ENCODE measurements at regions not wholly inside any gene's neighbourhood (a gene's known extent, or its start where the extent isn't known, plus 50 kb on each side); places are given as distances from the start of the nearest gene placed in this dataset.

DNA sequence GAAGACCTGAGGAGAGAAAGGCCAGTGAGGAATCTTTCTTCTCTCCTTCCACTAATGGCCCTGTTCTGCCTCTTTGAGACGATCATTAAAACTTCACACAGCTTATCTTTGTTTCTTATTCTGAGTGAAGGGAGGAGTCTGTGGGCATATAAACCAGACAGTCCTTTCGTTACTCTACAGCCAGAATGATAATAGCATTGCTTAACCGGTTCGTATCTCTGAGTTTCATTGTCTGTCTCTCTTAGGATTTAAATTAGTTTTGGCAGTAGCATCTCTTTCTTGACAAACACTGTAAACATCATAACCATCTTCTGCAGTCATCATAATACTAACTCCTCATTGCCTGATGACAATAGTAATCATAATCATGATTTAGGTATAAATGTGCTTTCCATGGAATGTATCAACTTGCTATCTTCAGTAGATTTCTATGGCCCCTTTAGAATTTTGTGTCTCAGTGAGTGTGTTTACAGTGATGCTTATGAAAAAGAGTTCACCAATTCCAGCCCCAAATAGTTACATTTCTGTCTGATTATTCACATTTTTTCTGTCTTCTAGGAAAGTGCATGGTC is 618.8 kb upstream of the KLF4 start:
- no peak overlapping the region for H2BK120ac ChIP-seq (ENCODE audit: low read depth, low read length)
- no peak overlapping the region for H3K4ac ChIP-seq (ENCODE audit: low read depth in 1 of 2, low read length in 2 of 2)
- H3K4me2 ChIP-seq (ENCODE audit: low read length, poor library complexity, severe bottlenecking) = no peak overlapping the region
- H3K9ac ChIP-seq (ENCODE audit: low read length) = no peak overlapping the region
- H2AFZ ChIP-seq (ENCODE audit: low read depth, low read length) = no peak overlapping the region
- H3K4me1 ChIP-seq (ENCODE audit: control insufficient read depth, insufficient read depth, low read depth, low read length) = no peaks in the 10 kb centered on the region
- no peaks in the 10 kb centered on the region for H3K27me3 ChIP-seq (ENCODE audit: control insufficient read depth in 1 of 2, insufficient read depth in 1 of 2, low read length in 2 of 2)
- no peaks in the 10 kb centered on the region for H3K79me1 ChIP-seq (replicated peaks; ENCODE audit: low read length, poor library complexity, severe bottlenecking)
- no peak overlapping the region for H4K8ac ChIP-seq (ENCODE audit: low read length)
- no peak overlapping the region for H2BK15ac ChIP-seq (ENCODE audit: low read depth, poor library complexity, severe bottlenecking)
- no peak overlapping the region for H3K14ac ChIP-seq (ENCODE audit: low read length in 2 of 2)
- H4K91ac ChIP-seq (ENCODE audit: low read length) = no peak overlapping the region
- H3K18ac ChIP-seq (ENCODE audit: low read depth in 1 of 2, low read length in 2 of 2) = no peak overlapping the region
- no peak overlapping the region for H2BK12ac ChIP-seq (ENCODE audit: low read length in 2 of 2)
- H2AK5ac ChIP-seq (ENCODE audit: low read length, severe bottlenecking) = no peak overlapping the region
- no peaks in the 10 kb centered on the region for H3K36me3 ChIP-seq (ENCODE audit: control insufficient read depth in 1 of 2, insufficient read depth in 2 of 2, low read depth in 1 of 2, low read length in 2 of 2)
- 36% methylated on average over 3 of the region's 4 CpGs for WGBS
- no peak overlapping the region for H3K23ac ChIP-seq (ENCODE audit: low read length in 2 of 2)
- H3K27ac ChIP-seq (ENCODE audit: low read length, poor library complexity, severe bottlenecking) = no peak overlapping the region
- no peak overlapping the region for H3K4me3 ChIP-seq (ENCODE audit: insufficient read depth in 1 of 2, low read depth in 1 of 2, low read length in 2 of 2)
- no peaks in the 10 kb centered on the region for H3K9me3 ChIP-seq (ENCODE audit: control insufficient read depth, low read length)
- peak; percentile 40 for DNase-seq
- no peak overlapping the region for H2BK5ac ChIP-seq (ENCODE audit: low read depth, low read length, poor library complexity, severe bottlenecking)

DNA sequence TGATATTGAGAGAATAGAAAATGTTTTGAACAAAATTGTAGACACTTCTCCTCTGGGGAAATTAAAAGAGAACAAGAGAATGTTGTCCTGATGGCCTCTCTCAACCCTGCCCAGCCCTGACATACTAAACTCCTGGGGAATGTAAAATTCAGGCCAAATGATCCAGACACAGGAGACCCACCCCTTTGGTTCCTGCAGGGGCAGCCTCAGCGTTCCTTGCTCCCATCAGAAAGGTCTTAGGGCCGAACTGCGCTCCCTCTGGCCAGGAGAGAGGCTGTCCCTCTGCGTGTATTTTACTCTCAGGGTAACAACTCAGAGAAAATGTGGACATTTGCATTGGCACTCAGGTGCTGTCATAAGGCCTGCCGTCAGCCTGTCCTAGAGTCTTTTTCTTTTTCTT is 616.3 kb upstream of the KLF4 start:
- Histone ChIP-seq H2AK5ac (ENCODE audit: low read length, severe bottlenecking) (no peak overlapping the region), H3K4ac (ENCODE audit: low read depth in 1 of 2, low read length in 2 of 2) (no peak overlapping the region), H3K4me1 (ENCODE audit: control insufficient read depth, insufficient read depth, low read depth, low read length) (no peaks in the 10 kb centered on the region), H3K79me1 (replicated peaks; ENCODE audit: low read length, poor library complexity, severe bottlenecking) (no peaks in the 10 kb centered on the region), H3K36me3 (ENCODE audit: control insufficient read depth in 1 of 2, insufficient read depth in 2 of 2, low read depth in 1 of 2, low read length in 2 of 2) (no peaks in the 10 kb centered on the region), H3K9me3 (ENCODE audit: control insufficient read depth, low read length) (no peaks in the 10 kb centered on the region), H3K4me3 (ENCODE audit: insufficient read depth in 1 of 2, low read depth in 1 of 2, low read length in 2 of 2) (no peak overlapping the region), H3K18ac (ENCODE audit: low read depth in 1 of 2, low read length in 2 of 2) (peak overlapping the region in 1 of 2 experiments; percentile 34), H4K8ac (ENCODE audit: low read length) (no peak overlapping the region), H4K91ac (ENCODE audit: low read length) (no peak overlapping the region), H3K23ac (ENCODE audit: low read length in 2 of 2) (no peak overlapping the region), H3K14ac (ENCODE audit: low read length in 2 of 2) (no peak overlapping the region), H3K27ac (ENCODE audit: low read length, poor library complexity, severe bottlenecking) (no peak overlapping the region), H3K9ac (ENCODE audit: low read length) (no peak overlapping the region), H2BK5ac (ENCODE audit: low read depth, low read length, poor library complexity, severe bottlenecking) (no peak overlapping the region), H3K27me3 (ENCODE audit: control insufficient read depth in 1 of 2, insufficient read depth in 1 of 2, low read length in 2 of 2) (no peaks in the 10 kb centered on the region), H3K4me2 (ENCODE audit: low read length, poor library complexity, severe bottlenecking) (no peak overlapping the region), H2BK15ac (ENCODE audit: low read depth, poor library complexity, severe bottlenecking) (no peak overlapping the region), H2BK120ac (ENCODE audit: low read depth, low read length) (no peak overlapping the region), H2AFZ (ENCODE audit: low read depth, low read length) (no peak overlapping the region), H2BK12ac (ENCODE audit: low read length in 2 of 2) (no peak overlapping the region)
- no peak for DNase-seq
- 37% methylated on average over 5 of the region's 5 CpGs for WGBS

DNA sequence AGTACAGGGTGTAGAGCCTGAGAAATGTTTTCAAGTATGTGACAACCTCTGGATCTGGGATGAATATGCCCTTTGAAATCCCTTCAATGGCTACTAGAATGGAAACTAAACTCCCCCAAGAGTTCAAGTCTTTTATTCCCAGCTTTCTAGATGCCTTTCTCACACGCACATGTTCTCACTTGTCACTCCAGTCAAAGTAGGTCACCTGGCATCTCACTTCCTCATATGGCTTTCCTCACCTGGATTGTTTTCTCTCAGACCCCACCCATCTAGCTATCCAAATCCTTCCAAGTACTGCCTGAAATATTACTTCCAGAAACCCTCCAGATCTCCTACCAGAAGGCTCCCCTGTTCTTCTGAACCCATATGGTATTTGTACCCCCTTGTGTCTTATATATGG is 615.4 kb upstream of the KLF4 start:
- no peaks in the 10 kb centered on the region for H3K9me3 ChIP-seq (ENCODE audit: control insufficient read depth, low read length)
- no peak overlapping the region for H3K4me2 ChIP-seq (ENCODE audit: low read length, poor library complexity, severe bottlenecking)
- no peak overlapping the region for H2AK5ac ChIP-seq (ENCODE audit: low read length, severe bottlenecking)
- H3K4me3 ChIP-seq (ENCODE audit: insufficient read depth in 1 of 2, low read depth in 1 of 2, low read length in 2 of 2) = no peak overlapping the region
- no peak overlapping the region for H3K18ac ChIP-seq (ENCODE audit: low read depth in 1 of 2, low read length in 2 of 2)
- DNase-seq = no peak
- H4K91ac ChIP-seq (ENCODE audit: low read length) = no peak overlapping the region
- no peak overlapping the region for H2AFZ ChIP-seq (ENCODE audit: low read depth, low read length)
- no peak overlapping the region for H3K23ac ChIP-seq (ENCODE audit: low read length in 2 of 2)
- H3K27ac ChIP-seq (ENCODE audit: low read length, poor library complexity, severe bottlenecking) = no peak overlapping the region
- WGBS = 95% methylated on average over 1 of the region's 1 CpG
- H3K9ac ChIP-seq (ENCODE audit: low read length) = no peak overlapping the region
- H3K4me1 ChIP-seq (ENCODE audit: control insufficient read depth, insufficient read depth, low read depth, low read length) = no peaks in the 10 kb centered on the region
- H3K36me3 ChIP-seq (ENCODE audit: control insufficient read depth in 1 of 2, insufficient read depth in 2 of 2, low read depth in 1 of 2, low read length in 2 of 2) = no peaks in the 10 kb centered on the region
- no peaks in the 10 kb centered on the region for H3K27me3 ChIP-seq (ENCODE audit: control insufficient read depth in 1 of 2, insufficient read depth in 1 of 2, low read length in 2 of 2)
- H2BK5ac ChIP-seq (ENCODE audit: low read depth, low read length, poor library complexity, severe bottlenecking) = no peak overlapping the region
- no peaks in the 10 kb centered on the region for H3K79me1 ChIP-seq (replicated peaks; ENCODE audit: low read length, poor library complexity, severe bottlenecking)
- H3K4ac ChIP-seq (ENCODE audit: low read depth in 1 of 2, low read length in 2 of 2) = no peak overlapping the region
- H3K14ac ChIP-seq (ENCODE audit: low read length in 2 of 2) = no peak overlapping the region
- no peak overlapping the region for H2BK12ac ChIP-seq (ENCODE audit: low read length in 2 of 2)
- H2BK15ac ChIP-seq (ENCODE audit: low read depth, poor library complexity, severe bottlenecking) = no peak overlapping the region
- H2BK120ac ChIP-seq (ENCODE audit: low read depth, low read length) = no peak overlapping the region
- H4K8ac ChIP-seq (ENCODE audit: low read length) = no peak overlapping the region

DNA sequence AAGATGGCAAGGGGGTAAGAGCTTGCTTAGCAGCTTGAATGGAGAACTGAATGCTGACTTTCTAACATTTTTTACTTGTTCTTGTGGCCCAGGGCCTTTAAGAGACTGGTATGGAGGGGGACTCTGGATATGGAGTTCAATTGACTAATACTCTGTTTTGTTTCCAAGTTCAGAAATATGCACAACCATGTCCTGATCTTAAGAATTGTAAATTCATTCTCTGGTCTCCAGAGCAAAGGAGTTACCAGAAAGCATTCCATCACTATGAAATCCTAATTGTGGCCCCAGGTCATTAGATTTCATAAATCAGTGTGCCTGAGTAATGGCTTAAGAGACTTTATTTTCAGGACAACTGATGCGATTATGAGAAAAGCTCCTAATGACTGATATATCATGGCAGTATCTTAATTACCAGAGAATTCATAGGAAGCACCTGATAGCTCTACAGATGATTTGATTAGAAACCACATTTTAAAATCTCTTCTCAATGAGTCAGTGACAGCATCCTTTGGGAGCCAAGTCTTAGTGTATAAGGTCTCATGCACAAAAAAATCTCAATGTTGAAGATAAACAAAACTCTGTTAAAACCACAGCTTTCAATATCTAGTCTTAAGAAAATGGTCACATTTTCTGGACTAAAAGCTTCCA is 613.6 kb upstream of the KLF4 start:
- H4K8ac ChIP-seq (ENCODE audit: low read length) = no peak overlapping the region
- WGBS = 57% methylated on average over 1 of the region's 1 CpG

More for the DNA sequence above, 613.6 kb upstream of the KLF4 start:
- Histone ChIP-seq H3K36me3 (ENCODE audit: control insufficient read depth in 1 of 2, insufficient read depth in 2 of 2, low read depth in 1 of 2, low read length in 2 of 2) (no peaks in the 10 kb centered on the region), H3K4me1 (ENCODE audit: control insufficient read depth, insufficient read depth, low read depth, low read length) (no peaks in the 10 kb centered on the region), H3K27me3 (ENCODE audit: control insufficient read depth in 1 of 2, insufficient read depth in 1 of 2, low read length in 2 of 2) (no peaks in the 10 kb centered on the region), H2BK15ac (ENCODE audit: low read depth, poor library complexity, severe bottlenecking) (no peak overlapping the region), H3K79me1 (replicated peaks; ENCODE audit: low read length, poor library complexity, severe bottlenecking) (no peaks in the 10 kb centered on the region), H3K9ac (ENCODE audit: low read length) (peak overlapping the region; percentile 15), H3K4me3 (ENCODE audit: insufficient read depth in 1 of 2, low read depth in 1 of 2, low read length in 2 of 2) (no peak overlapping the region), H3K27ac (ENCODE audit: low read length, poor library complexity, severe bottlenecking) (no peak overlapping the region), H2AFZ (ENCODE audit: low read depth, low read length) (no peak overlapping the region), H3K23ac (ENCODE audit: low read length in 2 of 2) (no peak overlapping the region), H3K4me2 (ENCODE audit: low read length, poor library complexity, severe bottlenecking) (no peak overlapping the region), H3K18ac (ENCODE audit: low read depth in 1 of 2, low read length in 2 of 2) (peak overlapping the region in 1 of 2 experiments; percentile 13), H2BK120ac (ENCODE audit: low read depth, low read length) (no peak overlapping the region), H2BK12ac (ENCODE audit: low read length in 2 of 2) (no peak overlapping the region), H3K14ac (ENCODE audit: low read length in 2 of 2) (no peak overlapping the region), H2AK5ac (ENCODE audit: low read length, severe bottlenecking) (no peak overlapping the region), H2BK5ac (ENCODE audit: low read depth, low read length, poor library complexity, severe bottlenecking) (no peak overlapping the region), H3K9me3 (ENCODE audit: control insufficient read depth, low read length) (no peaks in the 10 kb centered on the region), H3K4ac (ENCODE audit: low read depth in 1 of 2, low read length in 2 of 2) (no peak overlapping the region), H4K91ac (ENCODE audit: low read length) (no peak overlapping the region)
- DNase-seq = peak; percentile 59
